ENCODE measurements at regions not wholly inside any gene's neighbourhood (a gene's known extent, or its start where the extent isn't known, plus 50 kb on each side); places are given as distances from the start of the nearest gene placed in this dataset.

GRCh38 chr11:57095896-57096295 is 85.9 kb upstream of the LRRC55 start:
- no peak for TF ChIP-seq CTCF (IDR thresholded peaks at IDR 0.05; ENCODE audit: low read depth, low read length)
- no peak for TF ChIP-seq MAX (IDR thresholded peaks at IDR 0.05; ENCODE audit: low read depth, low read length)

Measured in NB4 (cell line).